NCI-H2196 treated with DMSO at 0.1 percent for 48 hours (cell line): ENCODE measurements at regions not wholly inside any gene's neighbourhood (a gene's known extent, or its start where the extent isn't known, plus 50 kb on each side); places are given as distances from the start of the nearest gene placed in this dataset.

Experiments
- DNase-seq: peaks from one replicate; lab custom pipeline; 2025; ENCODE audit not compliant: unreplicated experiment; lab: John Stamatoyannopoulos, UW

GRCh38 chr3:118808723-118809122, 225.9 kb downstream of the IGSF11 start:
- no peak for DNase-seq

DNA sequence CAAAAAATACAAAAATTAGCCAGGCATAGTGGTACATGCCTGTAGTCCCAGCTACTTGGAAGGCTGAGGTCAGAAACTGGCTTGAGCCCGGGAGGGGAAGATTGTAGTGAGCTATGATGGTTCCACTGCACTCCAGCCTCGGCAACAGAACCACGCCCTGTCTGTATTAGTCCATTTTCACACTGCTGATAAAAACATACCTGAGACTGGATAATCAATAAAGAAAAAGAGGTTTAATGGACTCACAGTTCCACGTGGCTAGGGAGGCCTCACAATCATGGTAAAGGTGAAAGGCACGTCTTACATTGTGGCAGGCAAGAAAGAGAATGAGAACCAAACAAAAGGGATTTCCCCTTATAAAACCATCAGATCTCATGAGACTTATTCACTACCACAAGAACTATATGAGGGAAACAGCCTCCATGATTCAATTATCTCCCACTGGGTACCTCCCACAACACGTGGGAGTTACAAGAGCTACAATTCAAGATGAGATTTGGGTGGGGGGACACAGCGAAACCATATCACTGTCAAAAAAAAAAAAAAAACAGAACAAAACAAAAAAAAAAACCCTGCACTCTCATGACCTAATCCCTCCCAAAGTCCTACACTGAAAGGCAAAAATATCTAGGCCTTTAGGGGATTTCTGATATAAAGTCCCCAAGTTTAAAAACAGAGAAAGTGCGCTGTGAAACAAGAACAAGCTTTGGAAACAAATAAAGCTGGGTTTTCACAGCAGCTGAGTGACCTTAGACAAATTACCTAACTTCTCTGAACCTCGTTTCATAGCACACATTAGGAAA, 224.7 kb downstream of the IGSF11 start:
- no peak for DNase-seq

DNA sequence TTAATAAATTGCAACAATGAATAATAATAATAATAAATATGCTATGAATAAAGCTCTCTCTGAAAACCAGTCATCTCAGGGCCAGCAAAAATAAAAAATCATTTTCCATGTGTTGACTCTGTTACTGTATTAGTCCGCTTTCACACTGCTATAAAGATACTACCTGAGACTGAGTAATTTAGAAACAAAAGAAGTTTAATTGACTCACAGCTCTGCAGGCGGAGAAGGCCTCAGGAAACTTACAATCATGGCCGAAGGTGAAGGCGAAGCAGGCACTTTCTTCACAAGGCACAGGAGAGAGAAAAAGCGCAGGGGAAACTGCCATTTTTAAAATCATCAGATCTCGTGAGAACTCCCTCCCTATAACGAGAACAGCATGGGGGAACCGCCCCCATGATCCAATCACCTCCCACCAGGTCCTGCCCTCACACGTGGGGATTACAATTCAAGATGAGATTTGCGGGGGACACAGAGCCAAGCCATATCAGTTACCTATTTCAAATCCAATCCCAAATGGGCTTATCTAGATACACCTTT, 224.1 kb downstream of the IGSF11 start:
- no peak for DNase-seq

GRCh38 chr3:118811236-118811732, 223.4 kb downstream of the IGSF11 start:
- DNase-seq: no peak

DNA sequence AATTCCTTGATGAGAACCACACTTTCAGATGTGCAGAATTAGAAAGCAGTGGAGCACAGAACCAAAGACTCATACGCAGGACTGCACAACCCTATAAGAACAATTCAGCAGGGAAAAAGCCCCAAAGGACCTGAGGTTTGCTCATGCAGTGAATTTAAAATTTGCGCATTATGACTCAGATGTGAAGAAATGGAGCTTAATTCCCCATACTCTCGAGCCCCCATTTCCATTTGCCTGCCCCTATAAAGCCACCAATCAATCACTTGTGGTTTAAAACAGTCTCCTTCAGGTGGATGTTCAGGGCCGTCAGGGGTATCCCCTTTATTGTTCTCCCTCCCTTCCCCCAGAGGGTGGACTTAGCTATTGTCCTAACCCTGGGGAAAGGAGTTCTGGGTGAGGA, 221.2 kb downstream of the IGSF11 start:
- DNase-seq: no peak

- DNase-seq: peak; percentile 71
Observed at GRCh38 chr3:118817748-118818165, 216.9 kb downstream of the IGSF11 start.

DNA sequence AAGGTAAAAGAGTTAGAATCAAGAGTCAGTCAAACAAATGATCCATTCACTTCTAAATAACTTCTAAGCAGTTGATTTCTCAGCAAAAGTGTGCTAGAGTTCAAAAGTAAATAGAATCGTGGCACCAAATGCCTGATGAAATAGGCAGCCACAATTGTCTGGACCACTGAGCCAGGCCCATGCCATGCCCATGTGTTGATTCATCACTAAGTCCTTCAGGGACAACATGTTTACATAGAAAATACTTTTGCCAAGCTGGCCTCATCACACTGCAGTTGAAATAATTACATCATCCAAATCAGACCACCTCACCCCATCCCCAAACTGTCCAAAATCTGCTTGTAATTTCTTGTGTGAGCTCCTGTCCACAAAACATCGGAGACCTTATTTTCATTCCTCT, 216.3 kb downstream of the IGSF11 start:
- DNase-seq: no peak

GRCh38 chr3:118823626-118824025, 211.0 kb downstream of the IGSF11 start:
- no peak for DNase-seq

DNA sequence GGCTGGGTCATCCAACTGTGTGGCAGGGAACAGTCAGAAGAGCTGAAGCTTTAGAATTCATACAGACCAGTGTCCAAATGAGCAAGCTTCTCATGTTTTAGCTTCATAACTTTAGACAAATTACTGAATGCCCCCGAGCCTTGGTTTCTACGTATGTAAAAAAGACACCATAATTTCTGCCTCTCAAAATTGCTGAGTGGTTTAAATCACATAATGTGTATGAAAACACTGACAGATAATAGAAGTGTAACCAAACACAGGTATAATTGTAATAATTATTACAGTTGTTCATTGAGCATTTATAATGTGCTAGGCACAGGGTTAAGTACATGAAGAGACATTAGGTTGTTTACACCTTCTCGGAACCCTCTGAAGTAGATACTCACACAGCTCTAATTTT, 207.2 kb downstream of the IGSF11 start:
- DNase-seq: no peak

DNA sequence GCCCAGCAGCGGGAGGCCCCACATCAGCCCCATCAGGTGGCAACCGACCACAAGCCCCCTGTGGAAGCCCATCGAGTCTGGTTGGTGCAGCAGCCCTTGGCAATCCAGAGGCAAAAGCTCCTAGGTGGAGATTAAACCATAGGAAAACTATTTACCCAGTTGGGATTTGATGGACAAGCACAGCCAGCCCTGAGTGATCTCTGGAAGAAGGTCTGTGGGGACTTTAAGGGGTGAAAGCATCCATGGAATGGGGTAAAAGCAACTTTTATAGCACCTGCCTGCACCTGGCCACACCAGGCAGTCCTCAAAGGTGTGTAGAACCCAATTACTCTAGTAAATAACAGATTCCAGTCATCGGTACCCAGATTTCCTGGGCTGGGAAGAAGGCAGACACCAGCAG, 206.3 kb downstream of the IGSF11 start:
- DNase-seq: no peak

DNA sequence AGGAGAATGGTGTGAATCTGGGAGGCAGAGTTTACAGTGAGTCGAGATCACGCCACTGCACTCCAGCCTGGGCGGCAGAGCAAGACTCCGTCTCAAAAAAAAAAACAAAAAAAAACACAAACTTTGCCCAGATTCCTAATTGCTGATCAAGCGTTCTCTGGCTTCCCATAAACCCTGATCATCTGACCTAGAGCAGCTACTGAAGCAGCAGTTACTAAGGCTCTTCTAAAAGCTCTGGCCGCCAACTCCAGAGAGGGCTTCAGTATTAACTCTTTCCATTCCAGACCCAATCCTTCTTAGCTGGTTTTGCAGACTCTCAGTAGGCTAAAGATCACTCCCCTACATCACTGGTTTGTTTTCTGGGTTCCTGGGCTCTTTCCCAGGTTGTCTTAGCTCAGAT, 201.6 kb downstream of the IGSF11 start:
- no peak for DNase-seq

DNA sequence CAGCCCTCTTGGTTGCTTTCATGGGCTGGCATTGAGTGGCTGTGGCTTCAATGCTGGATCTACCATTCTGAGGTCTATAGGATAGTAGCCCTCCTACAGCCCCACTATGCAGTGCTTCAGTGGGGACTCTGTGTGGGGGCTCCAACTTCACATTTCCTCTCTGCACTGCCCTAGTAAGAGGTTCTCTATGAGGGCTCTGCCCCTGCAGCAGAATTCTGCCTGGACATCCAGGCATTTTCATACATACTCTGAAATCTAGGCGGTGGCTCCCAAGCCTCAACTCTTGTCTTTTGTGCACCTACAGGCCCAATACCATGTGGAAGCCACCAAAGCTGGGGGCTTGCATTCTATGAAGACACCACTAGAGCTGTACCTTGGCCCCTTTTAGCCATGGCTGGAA, 195.8 kb downstream of the IGSF11 start:
- no peak for DNase-seq

DNA sequence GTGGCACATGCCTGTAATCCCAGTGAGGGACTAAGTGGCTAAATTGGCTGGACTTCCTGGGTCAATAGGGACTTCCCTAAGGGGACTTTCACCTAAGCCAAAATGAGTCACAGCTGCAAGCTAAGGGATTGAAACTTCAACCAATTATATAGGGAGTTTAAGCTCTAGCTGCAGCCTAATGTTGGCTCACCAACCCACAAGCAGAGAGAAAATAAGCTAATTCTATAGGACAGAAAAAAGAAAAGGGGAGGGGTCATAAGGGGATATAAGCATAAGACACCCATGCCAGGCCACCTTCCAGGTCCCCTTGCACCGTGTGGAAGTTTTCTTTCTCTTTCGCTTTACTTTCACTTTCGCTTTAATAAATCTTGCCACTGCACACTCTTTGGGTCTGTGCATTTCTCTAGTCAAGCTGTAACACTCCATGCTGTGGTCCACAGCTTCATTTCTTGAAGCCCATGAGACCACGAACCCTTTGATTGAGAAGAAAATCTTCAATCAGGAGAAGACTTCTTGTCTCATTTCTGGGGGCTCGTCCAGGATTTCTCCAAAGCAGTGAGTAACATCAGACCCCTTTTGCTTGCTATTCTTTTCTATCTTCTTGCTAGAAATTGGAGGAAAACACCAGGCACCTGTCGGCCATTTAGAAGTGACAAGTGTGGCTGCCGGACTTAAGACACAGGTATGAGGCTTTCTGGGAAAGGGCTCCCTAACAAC, 192.3 kb downstream of the IGSF11 start:
- DNase-seq: no peak

- DNase-seq: no peak
Observed at GRCh38 chr3:118846176-118846575, 188.5 kb downstream of the IGSF11 start.
